ENCODE measurements at regions not wholly inside any gene's neighbourhood (a gene's known extent, or its start where the extent isn't known, plus 50 kb on each side); places are given as distances from the start of the nearest gene placed in this dataset.

- Histone ChIP-seq H3K9me3 (ENCODE audit: insufficient read depth in 2 of 2, low read depth in 1 of 2, low read length in 1 of 2) (no peaks in the 10 kb centered on the region), H2BK15ac (ENCODE audit: low read length) (no peak overlapping the region), H4K8ac (ENCODE audit: extremely low read depth, insufficient read depth, low read length) (no peak overlapping the region), H3K27ac (ENCODE audit: low read depth, low read length) (no peak overlapping the region), H4K5ac (ENCODE audit: insufficient read length, low read depth, low read length) (no peak overlapping the region), H2BK120ac (replicated peaks; ENCODE audit: low read depth, low read length) (no peak overlapping the region), H3K79me1 (ENCODE audit: low read depth, low read length) (no peaks in the 10 kb centered on the region), H3K4me2 (ENCODE audit: insufficient read depth in 1 of 2, low read depth in 2 of 2, low read length in 2 of 2) (no peak overlapping the region), H4K20me1 (replicated peaks in 1 of 2; ENCODE audit: control insufficient read depth in 1 of 2, insufficient read depth in 2 of 2, low read length in 2 of 2) (no peaks in the 10 kb centered on the region), H2BK12ac (ENCODE audit: low read depth, low read length) (no peak overlapping the region), H3K23ac (ENCODE audit: insufficient read length) (no peak overlapping the region), H2AK5ac (ENCODE audit: low read depth, low read length) (no peak overlapping the region), H3K14ac (ENCODE audit: insufficient read length) (no peak overlapping the region), H3K56ac (replicated peaks; ENCODE audit: insufficient read length, low read depth, low read length) (no peak overlapping the region), H4K91ac (replicated peaks; ENCODE audit: insufficient read length, low read length) (no peak overlapping the region), H3K23me2 (ENCODE audit: low read depth, low read length) (no peaks in the 10 kb centered on the region), H3K4me3 (ENCODE audit: extremely low read depth in 1 of 4, insufficient read depth in 2 of 4, low read depth in 3 of 4, low read length in 4 of 4) (no peak overlapping the region), H2BK20ac (ENCODE audit: low read length) (no peak overlapping the region), H2AFZ (ENCODE audit: low read length) (no peak overlapping the region), H3K4me1 (replicated peaks in 1 of 4; ENCODE audit: control insufficient read depth in 3 of 4, insufficient read depth in 4 of 4, low read length in 3 of 4) (no peaks in the 10 kb centered on the region), H3K27me3 (replicated peaks in 1 of 4; ENCODE audit: control insufficient read depth in 3 of 4, extremely low read depth in 1 of 4, insufficient read depth in 3 of 4, low read length in 3 of 4) (no peaks in the 10 kb centered on the region), H3K79me2 (ENCODE audit: control insufficient read depth in 1 of 2, insufficient read depth in 2 of 2, low read length in 2 of 2) (no peaks in the 10 kb centered on the region), H3K9ac (replicated peaks in 1 of 4; ENCODE audit: extremely low read depth in 1 of 4, low read depth in 3 of 4, low read length in 3 of 4) (no peak overlapping the region), H2BK5ac (ENCODE audit: low read depth, low read length) (no peak overlapping the region), H3K4ac (replicated peaks; ENCODE audit: insufficient read length, low read depth, low read length) (no peak overlapping the region), H3K36me3 (ENCODE audit: control insufficient read depth in 2 of 4, insufficient read depth in 4 of 4, low read length in 3 of 4) (no peaks in the 10 kb centered on the region), H3K18ac (ENCODE audit: extremely low read depth, low read length) (no peak overlapping the region)
- no peak for DNase-seq (ENCODE audit: low read depth in 1 of 2, low spot score in 2 of 2)
- POLR2A ChIA-PET (ENCODE audit: partially characterized antibody): no interaction called here
- 95% methylated on average over 2 of the region's 2 CpGs; no CpG with 5 or more reads in 1 of the 2 experiments for WGBS, 2 experiments (ENCODE audit: extremely low coverage in 1 of 2, insufficient coverage in 1 of 2, insufficient read length in 1 of 2, insufficient replicate concordance in 2 of 2, low coverage in 1 of 2, low lambda C conversion rate in 2 of 2, missing lambda C conversion rate in 1 of 2)
- CTCF ChIA-PET (ENCODE audit: partially characterized antibody): interaction anchor here (0.9 to 1.2 kb wide), 2 partner anchors 129 to 290 kb away, joined by 3 read pairs; no protein-coding TSS in a partner anchor
- no peak for FAIRE-seq
- no peak for TF ChIP-seq PHF8 (conservative IDR thresholded peaks at IDR 0.05; ENCODE audit: low read depth, low read length)
- TF ChIP-seq RAD21 (IDR thresholded peaks at IDR 0.05 in 1 of 2, conservative IDR thresholded peaks at IDR 0.05 in 1 of 2; ENCODE audit: low read depth in 2 of 2, low read length in 2 of 2): no peak
- TF ChIP-seq SP4 (IDR thresholded peaks at IDR 0.05; ENCODE audit: low read length): no peak
- TF ChIP-seq TAF1 (IDR thresholded peaks at IDR 0.05; ENCODE audit: low read depth, low read length): no peak
- TF ChIP-seq RFX5 (IDR thresholded peaks at IDR 0.05; ENCODE audit: borderline replicate concordance, low read depth, low read length): no peak
- no peak for TF ChIP-seq POLR2A (IDR thresholded peaks at IDR 0.05; ENCODE audit: control extremely low read depth in 1 of 2, low read depth in 2 of 2, low read length in 2 of 2)
- TF ChIP-seq TAF7 (optimal IDR thresholded peaks at IDR 0.05; ENCODE audit: borderline replicate concordance, low read depth, low read length): no peak
- no peak for TF ChIP-seq SUZ12 (IDR thresholded peaks at IDR 0.05; ENCODE audit: low read length)
- no peak for TF ChIP-seq GTF2F1 (IDR thresholded peaks at IDR 0.05; ENCODE audit: borderline replicate concordance, low read depth, low read length)
- no peak for TF ChIP-seq SP1 (IDR thresholded peaks at IDR 0.05; ENCODE audit: low read depth, low read length)
- TF ChIP-seq FOSL1 (IDR thresholded peaks at IDR 0.05; ENCODE audit: insufficient read depth, low read depth, low read length): no peak
- TF ChIP-seq, protein P1, sequence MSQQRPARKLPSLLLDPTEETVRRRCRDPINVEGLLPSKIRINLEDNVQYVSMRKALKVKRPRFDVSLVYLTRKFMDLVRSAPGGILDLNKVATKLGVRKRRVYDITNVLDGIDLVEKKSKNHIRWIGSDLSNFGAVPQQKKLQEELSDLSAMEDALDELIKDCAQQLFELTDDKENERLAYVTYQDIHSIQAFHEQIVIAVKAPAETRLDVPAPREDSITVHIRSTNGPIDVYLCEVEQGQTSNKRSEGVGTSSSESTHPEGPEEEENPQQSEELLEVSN (IDR thresholded peaks at IDR 0.05): no peak
Measured at GRCh38 chr14:54058505-54058904, 101.9 kb upstream of the BMP4 start.
